ENCODE measurements at regions not wholly inside any gene's neighbourhood (a gene's known extent, or its start where the extent isn't known, plus 50 kb on each side); places are given as distances from the start of the nearest gene placed in this dataset.

DNA sequence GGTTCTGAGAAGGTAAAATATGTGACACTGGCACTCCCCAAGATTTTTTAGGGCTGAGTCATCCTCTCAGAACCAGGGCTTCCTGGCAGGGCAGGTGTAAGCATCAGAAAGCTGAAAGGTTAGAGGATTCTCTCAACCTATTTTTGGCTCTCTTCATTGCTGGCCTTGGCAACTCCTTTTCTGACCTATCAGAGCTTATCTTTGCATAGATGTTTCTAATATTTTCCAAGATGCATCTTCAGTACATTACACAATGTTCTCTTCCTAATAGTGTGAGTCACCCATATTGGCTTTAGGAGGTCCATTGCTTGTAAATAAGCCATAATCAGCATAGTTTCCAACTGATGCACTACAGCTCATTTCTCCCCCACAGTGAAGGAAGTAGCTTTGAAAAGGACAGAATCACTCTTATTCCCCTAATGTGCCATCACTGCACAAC is 2008.4 kb upstream of the PIK3C3 start:
- Histone ChIP-seq H3K9me3 (no peaks in the 10 kb centered on the region), H3K27me3 (no peaks in the 10 kb centered on the region), H3K36me3 (no peaks in the 10 kb centered on the region), H3K4me1 (no peaks in the 10 kb centered on the region), H3K4me3 (no peak overlapping the region), H3K27ac (no peak overlapping the region)
- ATAC-seq (ENCODE audit: low FRiP score in 2 of 2) (peak; percentile 30 to 72), DNase-seq (peak in 1 of 2 donors; percentile 22)
- TF ChIP-seq POLR2AphosphoS5 (IDR thresholded peaks at IDR 0.05) = no peak

DNA sequence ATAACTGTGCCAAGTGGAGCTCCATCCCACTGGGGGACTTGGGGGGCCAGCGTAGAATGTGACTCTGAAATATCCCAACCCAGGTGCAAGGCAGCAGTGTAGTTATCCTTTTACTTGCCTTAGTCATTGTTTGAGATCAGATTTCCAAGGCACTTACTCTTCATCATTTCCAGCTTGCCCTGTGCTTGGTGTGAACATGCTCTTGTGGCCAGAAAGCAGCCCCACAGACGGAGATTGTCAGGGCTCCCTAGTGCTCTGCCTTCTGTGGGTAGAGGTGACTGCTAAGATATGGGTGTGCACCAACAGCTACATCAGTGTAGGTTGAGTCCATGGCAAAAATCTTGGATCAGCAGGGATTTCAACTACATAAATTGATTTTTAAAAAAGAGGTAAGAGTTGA is 2010.0 kb upstream of the PIK3C3 start:
- Histone ChIP-seq H3K9me3 (no peaks in the 10 kb centered on the region), H3K27ac (no peak overlapping the region), H3K4me1 (no peaks in the 10 kb centered on the region), H3K27me3 (no peaks in the 10 kb centered on the region), H3K36me3 (no peaks in the 10 kb centered on the region), H3K4me3 (no peak overlapping the region)
- DNase-seq (no peak), ATAC-seq (ENCODE audit: low FRiP score in 2 of 2) (no peak)
- TF ChIP-seq, protein P1, sequence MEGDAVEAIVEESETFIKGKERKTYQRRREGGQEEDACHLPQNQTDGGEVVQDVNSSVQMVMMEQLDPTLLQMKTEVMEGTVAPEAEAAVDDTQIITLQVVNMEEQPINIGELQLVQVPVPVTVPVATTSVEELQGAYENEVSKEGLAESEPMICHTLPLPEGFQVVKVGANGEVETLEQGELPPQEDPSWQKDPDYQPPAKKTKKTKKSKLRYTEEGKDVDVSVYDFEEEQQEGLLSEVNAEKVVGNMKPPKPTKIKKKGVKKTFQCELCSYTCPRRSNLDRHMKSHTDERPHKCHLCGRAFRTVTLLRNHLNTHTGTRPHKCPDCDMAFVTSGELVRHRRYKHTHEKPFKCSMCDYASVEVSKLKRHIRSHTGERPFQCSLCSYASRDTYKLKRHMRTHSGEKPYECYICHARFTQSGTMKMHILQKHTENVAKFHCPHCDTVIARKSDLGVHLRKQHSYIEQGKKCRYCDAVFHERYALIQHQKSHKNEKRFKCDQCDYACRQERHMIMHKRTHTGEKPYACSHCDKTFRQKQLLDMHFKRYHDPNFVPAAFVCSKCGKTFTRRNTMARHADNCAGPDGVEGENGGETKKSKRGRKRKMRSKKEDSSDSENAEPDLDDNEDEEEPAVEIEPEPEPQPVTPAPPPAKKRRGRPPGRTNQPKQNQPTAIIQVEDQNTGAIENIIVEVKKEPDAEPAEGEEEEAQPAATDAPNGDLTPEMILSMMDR (IDR thresholded peaks at IDR 0.05) = no peak
- no peak for TF ChIP-seq POLR2AphosphoS5 (IDR thresholded peaks at IDR 0.05)
- TF ChIP-seq EP300 (IDR thresholded peaks at IDR 0.05) = no peak
- no peak for TF ChIP-seq POLR2A (IDR thresholded peaks at IDR 0.05)
- 71 to 84% methylated on average over 2 of the region's 2 CpGs for WGBS, 2 donors

DNA sequence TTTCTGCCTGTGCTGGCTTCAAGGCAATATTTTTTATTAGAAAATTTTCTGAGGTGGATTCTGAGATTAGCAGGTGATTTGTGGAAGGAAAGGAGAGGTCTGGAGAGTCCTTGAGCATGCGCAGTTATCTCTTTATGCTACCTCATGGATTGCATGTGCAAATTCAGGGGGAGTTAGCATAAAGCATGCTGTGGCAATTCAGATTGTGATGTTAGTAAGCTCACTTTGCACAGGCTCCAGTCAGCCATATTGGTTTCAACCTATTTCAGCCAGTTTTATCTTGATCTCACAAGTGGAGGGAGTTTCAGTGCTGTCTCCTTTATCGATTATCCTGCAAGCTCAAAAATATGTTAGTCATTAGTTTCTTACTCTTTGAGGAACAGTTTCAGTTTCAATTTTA is 2012.3 kb upstream of the PIK3C3 start:
- ATAC-seq (ENCODE audit: low FRiP score in 2 of 2) = no peak
- 77 to 84% methylated on average over 2 of the region's 2 CpGs for WGBS, 2 donors

DNA sequence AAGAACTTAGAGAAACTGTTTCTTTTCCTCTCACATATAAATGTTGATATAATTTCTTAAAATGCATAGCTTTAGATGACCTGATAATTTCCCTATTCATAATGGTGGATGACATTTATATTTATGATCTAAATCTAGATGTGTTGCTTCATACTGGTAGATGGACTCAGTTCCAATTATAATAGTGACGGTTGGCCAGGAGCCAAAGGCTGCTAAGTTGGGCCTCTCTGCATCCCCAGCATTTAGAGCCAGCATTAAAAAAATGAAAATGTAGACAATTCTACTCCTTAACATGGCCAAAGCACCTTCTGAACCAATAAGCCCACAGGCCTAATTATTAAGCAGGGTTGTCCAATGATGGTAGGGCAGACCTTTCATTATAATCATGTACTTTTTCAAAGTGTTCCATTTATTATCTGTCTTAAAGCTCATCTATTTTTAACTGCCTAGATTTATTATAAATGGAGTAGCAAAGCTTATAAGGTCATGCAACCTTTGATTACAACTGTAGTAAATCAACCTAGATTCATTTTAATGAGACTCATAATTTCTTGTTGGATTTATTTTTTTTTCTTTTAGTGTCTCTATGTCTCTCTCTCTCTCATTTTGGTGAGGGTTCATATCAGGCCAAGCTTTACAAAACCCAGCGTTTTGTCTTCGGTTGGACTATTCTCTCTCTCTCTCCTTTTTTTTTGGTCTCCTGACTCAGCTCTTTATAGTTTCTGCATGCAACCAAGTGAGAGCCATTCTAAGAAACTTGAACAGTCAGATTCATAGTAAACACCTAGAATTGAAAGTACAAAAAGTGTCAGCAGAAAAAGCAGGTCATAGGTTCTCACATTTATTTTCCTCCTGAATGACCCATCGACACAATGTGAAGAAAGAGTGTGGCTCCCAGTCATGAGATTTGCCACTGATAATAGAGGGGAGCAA is 2016.1 kb upstream of the PIK3C3 start:
- TF ChIP-seq POLR2AphosphoS5 (IDR thresholded peaks at IDR 0.05) = no peak
- TF ChIP-seq POLR2A (IDR thresholded peaks at IDR 0.05) = no peak
- no peak for TF ChIP-seq EP300 (IDR thresholded peaks at IDR 0.05)
- TF ChIP-seq, protein P1 (IDR thresholded peaks at IDR 0.05) = no peak
- 70 to 72% methylated on average over 4 of the region's 4 CpGs for WGBS, 2 donors
- Histone ChIP-seq H3K9me3 (no peaks in the 10 kb centered on the region), H3K36me3 (no peaks in the 10 kb centered on the region), H3K4me1 (no peaks in the 10 kb centered on the region), H3K27me3 (no peaks in the 10 kb centered on the region), H3K27ac (no peak overlapping the region), H3K4me3 (no peak overlapping the region)
- DNase-seq = no peak
- ATAC-seq (ENCODE audit: low FRiP score in 2 of 2) = no peak

More for the DNA sequence above, 2012.3 kb upstream of the PIK3C3 start:
- DNase-seq = no peak
- no peaks in the 10 kb centered on the region for H3K36me3 ChIP-seq
- H3K27me3 ChIP-seq = no peaks in the 10 kb centered on the region
- H3K4me1 ChIP-seq = no peaks in the 10 kb centered on the region
- H3K4me3 ChIP-seq = no peak overlapping the region
- no peaks in the 10 kb centered on the region for H3K9me3 ChIP-seq
- TF ChIP-seq, protein P1 (IDR thresholded peaks at IDR 0.05) = no peak
- TF ChIP-seq POLR2A (IDR thresholded peaks at IDR 0.05) = no peak
- no peak for TF ChIP-seq POLR2AphosphoS5 (IDR thresholded peaks at IDR 0.05)
- no peak for TF ChIP-seq EP300 (IDR thresholded peaks at IDR 0.05)
- no peak overlapping the region for H3K27ac ChIP-seq

DNA sequence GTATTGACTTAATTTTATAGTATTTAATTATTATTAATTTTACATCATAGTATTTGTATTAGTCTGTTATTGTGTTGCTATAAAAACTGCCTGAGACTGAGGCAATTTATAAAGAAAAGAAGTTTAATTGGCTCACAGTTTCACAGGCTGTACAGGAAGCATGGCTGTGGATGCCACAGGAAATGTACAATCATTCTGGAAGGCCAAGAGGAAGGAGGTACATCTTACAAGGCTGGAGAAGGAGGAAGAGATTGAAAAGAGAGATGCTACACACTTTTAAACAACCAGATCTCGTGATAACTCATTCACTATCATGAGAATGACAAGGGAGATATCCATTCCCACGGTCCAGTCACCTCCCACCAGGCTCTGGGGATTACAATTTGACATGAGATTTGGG is 2019.4 kb upstream of the PIK3C3 start:
- no peaks in the 10 kb centered on the region for H3K27me3 ChIP-seq
- WGBS, 2 donors = 48 to 54% methylated on average over 2 of the region's 2 CpGs

More for the DNA sequence above, 2019.4 kb upstream of the PIK3C3 start:
- no peak overlapping the region for H3K27ac ChIP-seq
- no peak for ATAC-seq (ENCODE audit: low FRiP score in 2 of 2)
- no peak for TF ChIP-seq POLR2AphosphoS5 (IDR thresholded peaks at IDR 0.05)
- no peak for TF ChIP-seq EP300 (IDR thresholded peaks at IDR 0.05)
- TF ChIP-seq, protein P1 (IDR thresholded peaks at IDR 0.05) = no peak
- no peak for TF ChIP-seq POLR2A (IDR thresholded peaks at IDR 0.05)
- H3K36me3 ChIP-seq = no peaks in the 10 kb centered on the region
- H3K4me1 ChIP-seq = no peaks in the 10 kb centered on the region
- H3K9me3 ChIP-seq = no peaks in the 10 kb centered on the region
- H3K4me3 ChIP-seq = no peak overlapping the region
- DNase-seq = no peak
